Ascending aorta (tissue), 2 donors: ENCODE measurements at regions not wholly inside any gene's neighbourhood (a gene's known extent, or its start where the extent isn't known, plus 50 kb on each side); places are given as distances from the start of the nearest gene placed in this dataset.

Experiments
- DNase-seq, 2 donors: peaks; one replicate each; pipeline ENCODE4 v3.0.0-alpha.2; 2019; ENCODE audit warnings: low spot score in 2 of 2
- H3K27ac ChIP-seq, 2 donors: fragments of 200-600 bp; sonication (generic); one replicate each; pipeline ENCODE4 v1.5.1; 2016 to 2017; ENCODE audit warnings: mild to moderate bottlenecking in 1 of 2
- H3K27me3 ChIP-seq: fragments of 200-600 bp; sonication (generic); one replicate; pipeline ENCODE4 v1.5.1; 2017
- H3K36me3 ChIP-seq, 2 donors: fragments of 200-600 bp; sonication (generic); one replicate each; pipeline ENCODE4 v1.5.1; 2016
- H3K4me1 ChIP-seq, 2 donors: fragments of 200-600 bp; sonication (generic); one replicate each; pipeline ENCODE4 v1.5.1; 2016 to 2017; ENCODE audit warnings: mild to moderate bottlenecking in 1 of 2
- H3K4me3 ChIP-seq, 2 donors: fragments of 200-600 bp; sonication (generic); one replicate each; pipeline ENCODE4 v1.5.1; 2016 to 2017; ENCODE audit warnings: mild to moderate bottlenecking in 1 of 2
- H3K9me3 ChIP-seq, 2 donors: fragments of 200-600 bp; sonication (generic); one replicate each; pipeline ENCODE4 v1.5.1; 2016
- intact Hi-C: fragments of 100-400 bp; cut with DNase I; formaldehyde crosslinking; loops from one replicate; pipeline ENCODE4 v1.15.1; 2023
- TF ChIP-seq, protein P1 (sequence below), 3 experiments: fragments of 200-600 bp in 2 of 3; fragments of 450-650 bp in 1 of 3; sonication (generic) in 2 of 3; IDR thresholded peaks; one replicate each; pipeline ENCODE4 v1.5.1; 2016 to 2019; ENCODE audit warnings: antibody characterized with exemption in 3 of 3, mild to moderate bottlenecking in 1 of 3, moderate library complexity in 1 of 3

DNA sequence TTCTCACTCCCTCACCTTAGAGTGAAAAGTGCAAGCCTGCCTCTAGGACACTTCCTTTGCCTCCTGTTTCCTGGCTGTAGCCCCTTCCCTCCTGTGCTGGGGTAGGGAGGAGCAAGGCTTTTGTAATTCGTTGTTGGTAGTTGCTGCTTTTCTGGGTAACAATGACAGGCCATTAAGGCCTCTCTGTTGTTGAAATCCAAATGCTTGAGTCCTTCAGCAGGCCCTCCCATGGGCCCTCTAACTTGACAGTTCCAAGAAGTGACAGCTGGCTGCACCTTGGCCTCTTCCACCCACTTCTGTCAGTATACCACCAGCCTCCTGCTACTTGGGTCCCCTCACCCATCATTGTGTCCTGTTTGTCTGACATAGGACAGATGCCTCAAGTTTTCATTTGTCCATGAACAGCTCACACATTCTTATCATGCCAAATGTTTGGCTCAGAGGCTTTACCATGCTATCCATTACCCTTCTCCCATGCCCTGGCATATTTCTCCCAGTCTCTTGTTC is 103.7 kb upstream of the PDE3A start:
- Histone ChIP-seq H3K27ac (no peak overlapping the region), H3K4me3 (no peak overlapping the region), H3K36me3 (no peaks in the 10 kb centered on the region), H3K4me1 (peaks cover 0 to 9% of the 10 kb centered on the region in 2 donors), H3K9me3 (no peaks in the 10 kb centered on the region), H3K27me3 (no peaks in the 10 kb centered on the region)
- DNase-seq = no peak
- intact Hi-C loops = loop anchor here (5.0 kb wide), 1 partner anchor 103 kb away; the partner anchor contains the start of gene PDE3A
- TF ChIP-seq, protein P1, sequence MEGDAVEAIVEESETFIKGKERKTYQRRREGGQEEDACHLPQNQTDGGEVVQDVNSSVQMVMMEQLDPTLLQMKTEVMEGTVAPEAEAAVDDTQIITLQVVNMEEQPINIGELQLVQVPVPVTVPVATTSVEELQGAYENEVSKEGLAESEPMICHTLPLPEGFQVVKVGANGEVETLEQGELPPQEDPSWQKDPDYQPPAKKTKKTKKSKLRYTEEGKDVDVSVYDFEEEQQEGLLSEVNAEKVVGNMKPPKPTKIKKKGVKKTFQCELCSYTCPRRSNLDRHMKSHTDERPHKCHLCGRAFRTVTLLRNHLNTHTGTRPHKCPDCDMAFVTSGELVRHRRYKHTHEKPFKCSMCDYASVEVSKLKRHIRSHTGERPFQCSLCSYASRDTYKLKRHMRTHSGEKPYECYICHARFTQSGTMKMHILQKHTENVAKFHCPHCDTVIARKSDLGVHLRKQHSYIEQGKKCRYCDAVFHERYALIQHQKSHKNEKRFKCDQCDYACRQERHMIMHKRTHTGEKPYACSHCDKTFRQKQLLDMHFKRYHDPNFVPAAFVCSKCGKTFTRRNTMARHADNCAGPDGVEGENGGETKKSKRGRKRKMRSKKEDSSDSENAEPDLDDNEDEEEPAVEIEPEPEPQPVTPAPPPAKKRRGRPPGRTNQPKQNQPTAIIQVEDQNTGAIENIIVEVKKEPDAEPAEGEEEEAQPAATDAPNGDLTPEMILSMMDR (IDR thresholded peaks at IDR 0.05) = no peak

DNA sequence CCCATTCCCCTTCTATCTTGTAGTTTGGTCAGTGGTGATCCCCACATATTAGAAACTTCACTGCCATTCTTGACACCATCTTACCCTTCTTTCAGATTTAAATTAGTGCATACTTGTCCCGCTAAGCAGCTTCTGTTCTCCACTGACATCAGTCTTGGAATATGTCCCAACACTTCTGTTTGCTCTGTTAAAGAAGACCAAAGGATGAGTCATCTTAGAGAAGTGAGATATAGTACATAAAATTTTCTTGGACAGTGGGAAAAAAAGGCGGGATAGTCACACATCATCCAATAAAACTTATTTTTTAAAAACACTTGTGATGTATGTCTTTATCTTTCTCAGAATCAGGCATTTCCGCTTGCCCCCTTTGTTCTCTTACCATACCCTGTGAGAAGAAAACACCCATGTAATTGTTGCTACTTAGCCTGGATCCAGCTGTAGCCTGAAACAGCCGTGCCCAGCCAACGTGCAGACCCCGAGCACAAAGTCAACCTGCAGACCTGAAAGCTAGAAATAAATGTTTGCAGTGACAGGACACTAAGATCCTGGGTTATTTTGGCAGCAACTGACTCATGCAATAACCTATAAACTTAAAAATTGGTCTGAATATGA is 100.1 kb upstream of the PDE3A start:
- intact Hi-C loops = no loop called here
- Histone ChIP-seq H3K27me3 (no peaks in the 10 kb centered on the region), H3K4me1 (peaks cover 0 to 17% of the 10 kb centered on the region in 2 donors)

DNA sequence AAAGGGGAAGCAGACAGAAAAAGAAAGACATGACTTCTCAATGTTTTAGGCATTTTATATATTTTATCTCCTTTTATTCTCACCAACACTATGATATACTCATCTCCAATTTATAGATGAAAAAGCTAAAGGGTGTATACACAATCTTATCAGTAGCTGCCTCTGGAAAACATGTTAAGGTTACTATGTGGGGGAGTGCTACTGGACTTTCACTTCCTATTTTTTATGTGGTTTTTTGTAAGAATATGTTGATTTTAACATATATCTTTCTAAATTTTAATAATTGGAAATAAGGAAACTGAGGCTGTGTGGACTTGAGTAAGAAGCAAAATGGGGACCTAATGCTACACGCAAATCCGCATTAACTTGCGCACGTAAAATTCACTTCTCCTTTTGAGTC is 99.6 kb upstream of the PDE3A start:
- no peak overlapping the region for H3K4me3 ChIP-seq
- intact Hi-C loops = no loop called here
- DNase-seq = no peak
- H3K9me3 ChIP-seq = no peaks in the 10 kb centered on the region
- TF ChIP-seq, protein P1 (IDR thresholded peaks at IDR 0.05) = no peak
- H3K27ac ChIP-seq = no peak overlapping the region
- no peaks in the 10 kb centered on the region for H3K27me3 ChIP-seq
- H3K36me3 ChIP-seq = no peaks in the 10 kb centered on the region
- peaks cover 0 to 22% of the 10 kb centered on the region in 2 donors for H3K4me1 ChIP-seq

More for the DNA sequence above, 100.1 kb upstream of the PDE3A start:
- no peak for DNase-seq
- Histone ChIP-seq H3K9me3 (no peaks in the 10 kb centered on the region), H3K27ac (no peak overlapping the region), H3K4me3 (no peak overlapping the region), H3K36me3 (no peaks in the 10 kb centered on the region)
- TF ChIP-seq, protein P1 (IDR thresholded peaks at IDR 0.05) = no peak

DNA sequence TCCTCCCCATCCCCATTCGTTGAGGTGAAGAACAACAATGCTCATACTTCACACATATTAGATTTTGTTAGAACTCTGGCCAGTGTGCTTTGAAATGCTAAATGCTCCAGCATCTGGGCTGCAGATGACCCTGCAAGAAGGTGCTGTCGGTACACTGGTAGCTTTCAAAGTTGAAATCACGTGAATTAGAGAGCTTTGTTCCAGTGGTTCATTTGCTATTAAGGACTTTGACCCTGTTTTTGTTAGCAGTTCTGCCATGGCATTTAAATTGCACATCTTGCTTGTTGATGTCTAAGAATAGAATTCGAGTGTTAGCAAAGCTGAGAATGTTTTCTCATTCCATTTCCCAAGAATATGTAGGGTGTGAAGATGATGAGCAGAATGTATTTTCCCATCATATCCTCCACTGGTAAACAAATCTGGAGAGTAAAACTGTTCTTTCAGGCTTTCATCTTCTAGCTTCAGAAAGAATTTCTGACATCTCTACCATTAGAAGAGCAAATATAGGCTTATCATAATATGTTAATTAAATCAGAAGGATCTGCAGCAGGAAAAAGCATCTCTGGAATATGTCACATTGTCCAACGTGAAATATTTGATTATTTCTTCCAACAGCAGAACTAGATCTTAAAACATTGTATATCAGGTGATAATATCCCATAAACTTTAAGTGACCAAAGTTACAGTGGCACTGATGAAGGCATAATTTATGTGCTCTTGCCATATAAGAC is 98.8 kb upstream of the PDE3A start:
- TF ChIP-seq, protein P1 (IDR thresholded peaks at IDR 0.05) = no peak
- no peak for DNase-seq
- no peak overlapping the region for H3K4me3 ChIP-seq
- H3K4me1 ChIP-seq = peaks cover 0 to 26% of the 10 kb centered on the region in 2 donors
- intact Hi-C loops = no loop called here
- H3K27ac ChIP-seq = peak overlapping the region in 1 of 2 donors; percentile 5
- H3K9me3 ChIP-seq = no peaks in the 10 kb centered on the region
- H3K36me3 ChIP-seq = no peaks in the 10 kb centered on the region
- no peaks in the 10 kb centered on the region for H3K27me3 ChIP-seq

DNA sequence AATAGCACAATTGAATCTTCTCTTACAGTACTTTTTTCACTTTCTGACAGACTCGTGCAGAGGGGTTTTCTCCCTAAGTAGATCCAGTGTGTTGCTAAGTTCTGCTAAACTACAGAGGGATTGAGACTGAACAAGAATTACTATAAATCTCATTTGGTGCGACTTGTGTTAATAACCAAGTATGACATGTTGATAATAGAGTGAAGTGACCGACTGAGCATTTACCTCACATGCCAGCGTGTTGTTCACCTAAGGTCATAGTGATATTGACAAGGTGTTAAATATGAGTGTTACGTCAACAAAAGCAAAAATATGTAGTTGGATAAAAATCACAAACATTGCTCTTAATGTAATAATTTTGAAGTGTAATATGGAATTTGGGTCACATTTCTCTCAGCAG is 97.8 kb upstream of the PDE3A start:
- no peaks in the 10 kb centered on the region for H3K36me3 ChIP-seq
- no peaks in the 10 kb centered on the region for H3K27me3 ChIP-seq
- DNase-seq = no peak
- no peaks in the 10 kb centered on the region for H3K9me3 ChIP-seq
- no peak overlapping the region for H3K27ac ChIP-seq
- H3K4me1 ChIP-seq = peaks cover 0 to 26% of the 10 kb centered on the region in 2 donors
- no peak overlapping the region for H3K4me3 ChIP-seq
- intact Hi-C loops = no loop called here
- TF ChIP-seq, protein P1 (IDR thresholded peaks at IDR 0.05) = no peak
